Panc1 (cell line): ENCODE measurements at regions not wholly inside any gene's neighbourhood (a gene's known extent, or its start where the extent isn't known, plus 50 kb on each side); places are given as distances from the start of the nearest gene placed in this dataset.
"Not testable (repeated sequence)": the region's sequence is repeated elsewhere in the genome, so short reads cannot be mapped to it uniquely, and the experiment has no call there.

Experiments used
- ATAC-seq: fragments of 200-7000 bp; cut with Tn5 transposase; 2 replicates; pipeline ENCODE4 v1.9.1; 2020; ENCODE audit warnings: mild to moderate bottlenecking, moderate library complexity
- BruUV-seq: library from RNA; stranded (reverse); fragments of 400-500 nt; replicated peaks from 2 replicates; lab custom pipeline; 2021; lab: Mats Ljungman, UMichigan
- CTCF ChIA-PET: fragments of 300-600 bp; sonication (Branson Sonifier 250); formaldehyde crosslinking; loops from one replicate; lab custom pipeline; 2022; ENCODE audit warnings: antibody characterized with exemption; lab: Charles Lee
- POLR2A ChIA-PET: fragments of 300-600 bp; sonication (Branson Sonifier 250); formaldehyde crosslinking; loops from one replicate; lab custom pipeline; 2022; ENCODE audit warnings: antibody characterized with exemption; lab: Charles Lee
- DNase-seq: peaks from one replicate; pipeline ENCODE4 v3.0.0-alpha.2; 2010; ENCODE audit warnings: low read depth, low spot score
- H3K27ac ChIP-seq: 2 replicates; pipeline ENCODE4 v1.5.1; 2011; ENCODE audit warnings: mild to moderate bottlenecking, low read length, inconsistent platforms
- H3K27me3 ChIP-seq: fragments of 200-500 bp; sonication (Bioruptor generic); 2 replicates; pipeline ENCODE4 v1.6.0; 2014; ENCODE audit warnings: low read length, inconsistent platforms; ENCODE audit not compliant: control insufficient read depth, insufficient read depth
- H3K36me3 ChIP-seq: fragments of 200-500 bp; sonication (Bioruptor generic); 2 replicates; pipeline ENCODE4 v1.5.1; 2014; ENCODE audit warnings: inconsistent platforms, mild to moderate bottlenecking, low read length, moderate library complexity; ENCODE audit not compliant: control insufficient read depth, insufficient read depth
- H3K4me1 ChIP-seq: 2 replicates; pipeline ENCODE4 v1.5.1; 2011; ENCODE audit warnings: inconsistent platforms, mild to moderate bottlenecking, low read length, moderate library complexity; ENCODE audit not compliant: control insufficient read depth, insufficient read depth
- H3K4me3 ChIP-seq, 2 experiments: 2 replicates each; pipeline ENCODE4 v1.5.1; 2011 to 2012; ENCODE audit warnings: low read depth in 2 of 2, low read length in 2 of 2, mild to moderate bottlenecking in 2 of 2, inconsistent platforms in 1 of 2, moderate library complexity in 1 of 2
- H3K9me3 ChIP-seq: fragments of 200-500 bp; sonication (Bioruptor generic); 2 replicates; pipeline ENCODE4 v1.5.1; 2014; ENCODE audit warnings: low read depth, mild to moderate bottlenecking, inconsistent platforms, low read length, moderate library complexity; ENCODE audit not compliant: control insufficient read depth, insufficient read depth
- POLR2AphosphoS5 ChIP-seq: IDR thresholded peaks from 2 replicates; pipeline ENCODE4 v1.6.1; 2012; ENCODE audit warnings: mild to moderate bottlenecking, low read depth, low read length, moderate library complexity
- SIN3A ChIP-seq: IDR thresholded peaks from 2 replicates; pipeline ENCODE4 v1.6.1; 2012; ENCODE audit warnings: low read depth, mild to moderate bottlenecking, low read length, moderate library complexity, borderline replicate concordance; ENCODE audit not compliant: insufficient read depth
- TCF7L2 ChIP-seq: IDR thresholded peaks from 2 replicates; pipeline ENCODE4 v1.6.1; 2011; ENCODE audit warnings: mild to moderate bottlenecking, low read depth, low read length, inconsistent platforms
- in situ Hi-C: cut with HindIII; loops from 2 replicates; pipeline ENCODE4 v1.10.0; 2016; ENCODE audit warnings: low sequenced_read_pairs, low pct_unique_long_range_greater_than_20kb
- intact Hi-C: fragments of 100-400 bp; cut with micrococcal nuclease; formaldehyde crosslinking; loops from one replicate; pipeline ENCODE4 v1.10.0; 2022; ENCODE audit not compliant: unreplicated experiment
- TF ChIP-seq, protein P1 (sequence below): fragments of 450-650 bp; IDR thresholded peaks from 2 replicates; pipeline ENCODE4 v1.5.1; 2017; ENCODE audit warnings: mild to moderate bottlenecking
- TF ChIP-seq, protein P2 (sequence below), 2 experiments: IDR thresholded peaks; 2 replicates each; pipeline ENCODE4 v1.6.1; 2011 to 2012; ENCODE audit warnings: low read depth in 2 of 2, control low read depth in 1 of 2, low read length in 1 of 2, mild to moderate bottlenecking in 1 of 2, moderate library complexity in 1 of 2; ENCODE audit not compliant: insufficient read depth in 1 of 2

DNA sequence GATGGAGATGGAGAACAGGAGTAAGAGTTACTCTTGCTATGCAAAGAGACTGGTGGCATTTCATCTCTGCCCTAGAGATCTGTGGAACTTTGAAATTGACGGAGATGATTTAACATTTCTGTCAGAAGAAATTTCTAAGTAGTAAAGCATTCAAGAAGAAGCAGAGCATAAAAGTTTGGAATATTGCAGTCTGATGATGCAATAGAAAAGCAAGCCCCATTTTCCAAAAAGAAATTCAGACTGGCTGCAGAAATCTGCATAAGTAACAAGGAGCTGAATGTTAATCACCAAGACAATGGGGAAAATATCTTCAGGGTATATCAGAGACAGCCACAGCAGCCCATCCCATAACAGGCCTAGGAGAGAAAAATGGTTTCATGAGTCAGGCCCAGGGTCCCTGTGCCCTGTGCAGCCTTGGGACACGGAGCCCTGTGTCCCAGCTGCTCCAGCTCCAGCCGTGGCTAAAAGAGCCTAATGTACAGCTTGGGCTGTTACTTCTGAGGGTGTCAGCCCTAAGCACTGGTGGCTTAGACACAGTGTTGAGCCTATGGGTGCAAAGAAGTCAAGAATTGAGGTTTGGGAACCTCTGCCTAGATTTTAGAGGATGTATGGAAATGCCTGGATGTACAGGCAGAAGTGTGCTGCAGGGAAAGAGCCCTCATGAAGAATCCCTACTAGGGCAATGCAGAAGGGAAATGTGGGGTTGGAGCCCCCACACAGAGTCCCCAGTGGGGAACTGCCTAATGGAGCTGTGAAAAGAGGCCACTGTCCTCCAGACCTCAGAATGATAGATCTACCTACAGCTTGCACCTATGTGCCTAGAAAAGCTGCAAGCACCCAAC lies 616.6 kb downstream of the SLC16A7 start:
- ChIA-PET CTCF (no interaction called here), POLR2A (no interaction called here)
- no peak for ATAC-seq
- no TSS peak for BruUV-seq
- TF ChIP-seq POLR2AphosphoS5: no peak
- no peak for TF ChIP-seq SIN3A
- TF ChIP-seq, protein P1, sequence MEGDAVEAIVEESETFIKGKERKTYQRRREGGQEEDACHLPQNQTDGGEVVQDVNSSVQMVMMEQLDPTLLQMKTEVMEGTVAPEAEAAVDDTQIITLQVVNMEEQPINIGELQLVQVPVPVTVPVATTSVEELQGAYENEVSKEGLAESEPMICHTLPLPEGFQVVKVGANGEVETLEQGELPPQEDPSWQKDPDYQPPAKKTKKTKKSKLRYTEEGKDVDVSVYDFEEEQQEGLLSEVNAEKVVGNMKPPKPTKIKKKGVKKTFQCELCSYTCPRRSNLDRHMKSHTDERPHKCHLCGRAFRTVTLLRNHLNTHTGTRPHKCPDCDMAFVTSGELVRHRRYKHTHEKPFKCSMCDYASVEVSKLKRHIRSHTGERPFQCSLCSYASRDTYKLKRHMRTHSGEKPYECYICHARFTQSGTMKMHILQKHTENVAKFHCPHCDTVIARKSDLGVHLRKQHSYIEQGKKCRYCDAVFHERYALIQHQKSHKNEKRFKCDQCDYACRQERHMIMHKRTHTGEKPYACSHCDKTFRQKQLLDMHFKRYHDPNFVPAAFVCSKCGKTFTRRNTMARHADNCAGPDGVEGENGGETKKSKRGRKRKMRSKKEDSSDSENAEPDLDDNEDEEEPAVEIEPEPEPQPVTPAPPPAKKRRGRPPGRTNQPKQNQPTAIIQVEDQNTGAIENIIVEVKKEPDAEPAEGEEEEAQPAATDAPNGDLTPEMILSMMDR: no peak
- TF ChIP-seq, protein P2, sequence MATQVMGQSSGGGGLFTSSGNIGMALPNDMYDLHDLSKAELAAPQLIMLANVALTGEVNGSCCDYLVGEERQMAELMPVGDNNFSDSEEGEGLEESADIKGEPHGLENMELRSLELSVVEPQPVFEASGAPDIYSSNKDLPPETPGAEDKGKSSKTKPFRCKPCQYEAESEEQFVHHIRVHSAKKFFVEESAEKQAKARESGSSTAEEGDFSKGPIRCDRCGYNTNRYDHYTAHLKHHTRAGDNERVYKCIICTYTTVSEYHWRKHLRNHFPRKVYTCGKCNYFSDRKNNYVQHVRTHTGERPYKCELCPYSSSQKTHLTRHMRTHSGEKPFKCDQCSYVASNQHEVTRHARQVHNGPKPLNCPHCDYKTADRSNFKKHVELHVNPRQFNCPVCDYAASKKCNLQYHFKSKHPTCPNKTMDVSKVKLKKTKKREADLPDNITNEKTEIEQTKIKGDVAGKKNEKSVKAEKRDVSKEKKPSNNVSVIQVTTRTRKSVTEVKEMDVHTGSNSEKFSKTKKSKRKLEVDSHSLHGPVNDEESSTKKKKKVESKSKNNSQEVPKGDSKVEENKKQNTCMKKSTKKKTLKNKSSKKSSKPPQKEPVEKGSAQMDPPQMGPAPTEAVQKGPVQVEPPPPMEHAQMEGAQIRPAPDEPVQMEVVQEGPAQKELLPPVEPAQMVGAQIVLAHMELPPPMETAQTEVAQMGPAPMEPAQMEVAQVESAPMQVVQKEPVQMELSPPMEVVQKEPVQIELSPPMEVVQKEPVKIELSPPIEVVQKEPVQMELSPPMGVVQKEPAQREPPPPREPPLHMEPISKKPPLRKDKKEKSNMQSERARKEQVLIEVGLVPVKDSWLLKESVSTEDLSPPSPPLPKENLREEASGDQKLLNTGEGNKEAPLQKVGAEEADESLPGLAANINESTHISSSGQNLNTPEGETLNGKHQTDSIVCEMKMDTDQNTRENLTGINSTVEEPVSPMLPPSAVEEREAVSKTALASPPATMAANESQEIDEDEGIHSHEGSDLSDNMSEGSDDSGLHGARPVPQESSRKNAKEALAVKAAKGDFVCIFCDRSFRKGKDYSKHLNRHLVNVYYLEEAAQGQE (IDR thresholded peaks at IDR 0.05; ENCODE audit: insufficient read depth in 1 of 2, low read depth in 2 of 2, low read length in 1 of 2): no peak
- no peak for TF ChIP-seq TCF7L2
- Histone ChIP-seq H3K27ac (no peak overlapping the region), H3K36me3 (no peaks in the 10 kb centered on the region), H3K9me3 (no peaks in the 10 kb centered on the region), H3K4me1 (no peaks in the 10 kb centered on the region), H3K27me3 (no peaks in the 10 kb centered on the region), H3K4me3 (no peak overlapping the region)
- intact Hi-C loops (no loop called here), in situ Hi-C loops (no loop called here)
- no peak for DNase-seq

DNA sequence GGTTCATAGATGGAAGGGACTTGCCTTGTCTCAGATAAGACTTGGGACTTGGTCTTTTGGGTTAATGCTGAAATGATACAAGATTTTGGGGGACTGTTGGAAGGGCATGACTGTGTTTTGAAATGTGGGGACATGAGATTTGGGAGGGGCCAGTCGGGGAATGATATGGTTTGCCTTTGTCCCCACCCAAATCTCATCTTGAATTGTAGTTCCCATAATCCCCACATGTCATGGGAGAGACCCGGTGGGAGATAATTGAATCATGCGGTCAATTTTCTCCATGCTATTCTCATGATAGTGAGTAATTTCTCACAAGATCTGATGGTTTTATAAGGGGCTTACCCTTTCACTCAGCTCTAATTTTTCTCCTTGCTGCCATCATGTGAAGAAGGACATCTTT lies 617.4 kb downstream of the SLC16A7 start:
- CTCF ChIA-PET, DNase-seq, H3K27me3 ChIP-seq, H3K36me3 ChIP-seq, BruUV-seq, H3K9me3 ChIP-seq, H3K27ac ChIP-seq, intact Hi-C loops, H3K4me3 ChIP-seq, POLR2A ChIA-PET, in situ Hi-C loops, ATAC-seq, H3K4me1 ChIP-seq: not testable (repeated sequence)

DNA sequence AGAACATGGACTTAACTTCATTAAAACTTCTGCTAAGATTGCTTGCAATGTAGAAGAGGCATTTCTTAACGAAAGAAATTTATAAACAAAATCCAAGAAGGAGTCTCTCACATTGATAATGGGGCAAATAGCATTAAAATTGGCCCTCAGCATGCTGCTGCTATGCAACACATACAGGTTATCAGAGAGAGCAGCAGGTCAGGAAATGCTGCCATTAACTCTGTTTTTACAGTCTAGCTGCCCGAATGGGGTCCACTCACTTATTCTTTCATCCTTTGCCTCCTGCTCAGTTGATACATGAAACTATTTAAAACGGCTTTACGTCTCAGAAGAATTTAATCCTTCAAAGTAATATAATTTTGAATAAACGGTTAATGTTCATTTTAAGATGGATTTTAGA lies 620.4 kb downstream of the SLC16A7 start:
- no peaks in the 10 kb centered on the region for H3K27me3 ChIP-seq
- intact Hi-C loops (no loop called here), in situ Hi-C loops (no loop called here)
- ChIA-PET POLR2A (no interaction called here), CTCF (no interaction called here)
- DNase-seq: no peak
- H3K36me3 ChIP-seq: no peaks in the 10 kb centered on the region
- no peaks in the 10 kb centered on the region for H3K4me1 ChIP-seq
- no peak overlapping the region for H3K27ac ChIP-seq
- no peak overlapping the region for H3K4me3 ChIP-seq
- TF ChIP-seq, protein P2 (IDR thresholded peaks at IDR 0.05; ENCODE audit: insufficient read depth in 1 of 2, low read depth in 2 of 2, low read length in 1 of 2): no peak
- TF ChIP-seq POLR2AphosphoS5: no peak
- no peak for TF ChIP-seq SIN3A
- no peak for TF ChIP-seq TCF7L2
- TF ChIP-seq, protein P1: no peak
- ATAC-seq: no peak
- BruUV-seq: no TSS peak
- no peaks in the 10 kb centered on the region for H3K9me3 ChIP-seq
